ENCODE measurements at regions not wholly inside any gene's neighbourhood (a gene's known extent, or its start where the extent isn't known, plus 50 kb on each side); places are given as distances from the start of the nearest gene placed in this dataset.

DNA sequence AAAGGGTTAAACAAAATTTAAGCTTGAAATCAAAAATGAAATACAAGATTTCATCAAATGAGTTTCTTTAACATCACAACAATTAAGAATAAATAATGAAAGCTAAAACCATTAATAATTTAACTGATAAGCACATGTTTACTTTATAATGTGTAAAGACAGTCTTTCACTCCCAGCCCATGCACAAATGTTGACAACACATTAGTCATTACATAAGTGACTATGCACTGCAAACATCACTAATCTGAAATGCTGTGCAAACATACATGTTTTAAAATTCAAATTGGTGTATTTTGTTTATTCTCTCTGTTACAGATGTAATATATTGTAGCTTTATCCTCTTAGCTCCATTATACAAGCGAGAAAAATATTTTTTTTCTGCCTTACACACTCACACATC is 220.6 kb upstream of the CPXCR1 start:
- DNase-seq = no peak

GRCh38 chrX:88558421-88558820 is 188.6 kb upstream of the CPXCR1 start:
- DNase-seq = no peak

DNA sequence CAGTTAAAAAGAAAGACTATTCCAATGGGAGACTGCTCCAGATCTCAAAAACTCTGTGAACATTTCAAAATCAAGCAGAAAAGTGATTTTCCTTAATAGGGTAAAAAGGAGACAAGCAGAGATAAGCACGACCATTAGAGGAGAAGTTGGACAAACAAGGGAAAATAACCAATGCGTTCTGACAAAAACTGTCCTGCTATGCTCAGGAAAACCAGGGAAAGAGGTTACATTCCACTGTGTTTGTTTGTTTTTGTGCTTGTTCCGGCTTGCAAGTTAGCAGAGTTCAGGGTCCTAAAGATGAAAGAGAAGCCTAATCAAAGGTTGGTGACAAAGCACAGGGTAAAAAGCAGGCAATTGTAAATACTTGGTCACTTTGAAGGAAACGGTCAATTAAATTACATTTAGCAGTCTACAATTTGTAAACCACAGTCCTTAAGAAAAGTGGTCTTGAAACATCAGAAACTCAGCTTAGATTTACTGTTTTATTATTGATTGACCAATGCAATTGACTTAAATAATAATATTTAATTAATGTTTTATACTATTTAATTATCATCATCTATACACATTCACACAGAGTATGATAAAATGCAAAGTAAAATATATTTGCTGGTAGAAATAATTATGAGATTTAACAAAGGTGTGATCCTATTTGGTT is 186.2 kb upstream of the CPXCR1 start:
- no peak for DNase-seq

DNA sequence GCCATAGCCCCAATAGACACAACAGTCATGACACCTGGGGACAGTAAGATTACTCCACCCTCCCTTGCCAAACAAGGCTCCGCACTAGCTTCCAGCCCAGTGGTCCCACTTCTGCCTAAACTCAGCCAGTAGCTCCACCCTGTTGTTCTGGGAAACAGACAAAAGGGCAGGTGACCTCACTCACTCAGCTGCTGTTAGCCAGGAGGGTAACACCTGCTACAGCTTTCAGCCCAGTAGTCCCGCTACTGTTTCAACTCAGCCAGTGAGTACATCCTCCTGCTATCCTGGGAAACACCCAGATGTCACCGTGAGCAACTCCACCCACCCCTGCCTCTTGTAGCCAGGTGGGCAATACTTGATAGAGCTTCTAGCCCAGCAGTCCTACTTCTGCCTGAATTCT is 162.7 kb upstream of the CPXCR1 start:
- DNase-seq = no peak

DNA sequence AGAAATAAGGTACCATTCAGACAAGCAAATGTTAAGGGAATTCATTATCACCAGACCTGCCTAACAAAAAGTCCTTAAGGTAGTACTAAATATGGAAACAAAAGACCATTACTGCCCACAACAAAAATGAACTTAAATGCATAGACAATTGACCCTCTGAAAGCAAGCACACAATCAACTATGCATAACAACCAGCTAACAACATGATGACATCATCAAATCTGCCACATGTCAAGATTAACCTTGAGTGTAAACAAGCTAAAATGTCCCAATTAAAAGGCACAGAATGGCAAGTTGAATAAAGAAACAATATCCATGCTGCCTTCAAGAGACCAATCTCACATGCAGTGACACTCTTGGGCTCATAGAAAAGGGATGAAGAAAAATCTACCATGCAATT is 160.7 kb upstream of the CPXCR1 start:
- DNase-seq = no peak

- no peak for DNase-seq
Observed at GRCh38 chrX:88603237-88603636, 143.8 kb upstream of the CPXCR1 start.

- DNase-seq = no peak
Observed at GRCh38 chrX:88604433-88605221, 142.4 kb upstream of the CPXCR1 start.

GRCh38 chrX:88605222-88605583 is 141.8 kb upstream of the CPXCR1 start:
- no peak for DNase-seq

DNA sequence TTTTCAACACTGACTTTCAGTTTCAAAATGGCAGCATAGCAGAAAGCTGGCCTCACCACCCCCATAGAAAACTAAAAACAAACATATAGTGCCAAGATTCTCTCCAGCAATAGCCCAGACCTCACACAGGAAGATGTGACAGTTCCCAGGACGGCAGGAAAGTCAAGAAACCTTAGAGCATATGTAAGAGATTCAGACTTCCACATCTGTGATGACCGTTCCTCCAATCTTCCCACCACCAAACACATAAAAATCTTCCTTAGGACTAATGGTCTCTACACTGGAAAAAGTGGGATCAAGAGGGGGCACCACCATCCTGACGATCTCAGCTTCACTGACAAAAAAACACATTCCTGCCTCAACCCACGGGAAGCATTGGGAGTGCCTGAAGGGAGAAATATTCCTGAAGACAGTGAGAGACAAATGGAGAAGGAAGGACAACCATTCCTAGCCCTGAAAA is 134.1 kb upstream of the CPXCR1 start:
- DNase-seq = no peak

DNA sequence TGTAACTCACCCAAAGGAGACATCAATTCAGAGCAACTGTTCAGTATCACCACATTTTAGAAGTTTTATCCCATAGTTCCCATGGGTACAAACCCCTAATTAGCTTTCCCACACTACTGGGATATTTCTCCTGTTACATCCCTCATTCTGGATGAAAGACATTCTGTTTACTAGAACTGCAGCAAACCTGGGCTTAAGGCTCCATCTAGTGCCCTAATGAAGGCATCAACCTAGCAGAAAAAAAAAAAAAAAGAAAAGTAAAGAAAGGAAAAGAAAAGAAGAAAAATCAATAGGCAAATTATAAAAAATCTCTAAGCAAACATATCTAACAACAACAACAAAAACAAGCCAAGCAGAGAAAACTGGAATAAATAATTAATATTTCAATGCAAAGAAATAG is 133.7 kb upstream of the CPXCR1 start:
- peak; percentile 24 for DNase-seq

DNA sequence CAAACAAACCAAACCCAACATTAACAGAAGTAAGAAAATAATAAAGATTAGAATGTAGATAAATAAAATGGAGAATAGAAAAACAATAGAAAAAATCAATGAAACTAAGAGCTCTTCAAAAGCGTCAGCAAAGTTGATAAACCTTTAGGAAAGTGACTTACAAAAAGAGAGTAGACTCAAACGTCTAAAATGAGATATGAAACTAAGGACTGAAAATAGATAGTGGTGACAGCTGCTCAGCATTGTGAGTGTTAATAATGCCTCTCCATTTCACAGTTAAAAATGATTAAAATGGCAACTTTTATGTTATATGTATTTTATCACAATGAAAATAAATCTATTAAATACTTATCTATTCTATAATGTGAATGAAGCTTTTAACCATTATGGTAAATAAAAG is 125.7 kb upstream of the CPXCR1 start:
- no peak for DNase-seq

GRCh38 chrX:88655460-88655859 is 91.6 kb upstream of the CPXCR1 start:
- no peak for DNase-seq

- DNase-seq = no peak
Observed at GRCh38 chrX:88660836-88661235, 86.2 kb upstream of the CPXCR1 start.

GRCh38 chrX:88672261-88672660 is 74.8 kb upstream of the CPXCR1 start:
- no peak for DNase-seq

Data from NCI-H1105 (cell line).